ENCODE measurements at regions not wholly inside any gene's neighbourhood (a gene's known extent, or its start where the extent isn't known, plus 50 kb on each side); places are given as distances from the start of the nearest gene placed in this dataset.

DNA sequence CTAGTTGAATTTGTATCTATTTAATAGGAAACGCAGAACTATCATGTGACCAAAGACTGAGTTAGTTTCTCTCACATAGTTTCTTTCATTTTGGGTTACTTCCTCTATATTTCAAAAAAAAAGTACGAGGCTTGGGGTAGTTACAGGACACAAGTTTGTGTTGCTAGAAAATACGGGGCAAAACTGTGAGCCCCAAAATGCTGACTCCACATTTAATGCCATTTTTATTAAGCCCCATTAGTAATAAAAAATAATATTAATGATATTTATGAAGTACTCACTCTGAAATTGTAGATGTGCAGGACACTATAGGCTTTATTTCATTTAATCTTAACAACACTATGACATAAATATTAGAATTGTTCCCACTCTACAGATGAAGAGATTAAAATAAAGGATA, 268.6 kb downstream of the DTHD1 start:
- no TSS peak for BruUV-seq (replicated peaks)
- Histone ChIP-seq H4K20me1 (replicated peaks; ENCODE audit: control insufficient read depth, extremely low read depth, insufficient read depth, low read length) (no peaks in the 10 kb centered on the region), H3K27me3 (ENCODE audit: control insufficient read depth in 2 of 2, insufficient read depth in 2 of 2, low read length in 2 of 2) (no peaks in the 10 kb centered on the region), H3K27ac (ENCODE audit: insufficient read depth, low read depth, low read length) (no peak overlapping the region), H2AFZ (ENCODE audit: low read depth, low read length) (no peak overlapping the region), H3K4me1 (ENCODE audit: control insufficient read depth, extremely low read depth, insufficient read depth, low read length) (no peaks in the 10 kb centered on the region), H3K36me3 (ENCODE audit: control insufficient read depth in 2 of 2, extremely low read depth in 1 of 2, insufficient read depth in 2 of 2, low read length in 2 of 2) (no peaks in the 10 kb centered on the region), H3K79me2 (ENCODE audit: control insufficient read depth, insufficient read depth, low read length) (no peaks in the 10 kb centered on the region), H3K4me2 (ENCODE audit: insufficient read depth, low read length) (no peak overlapping the region), H3K9ac (replicated peaks; ENCODE audit: extremely low read depth, insufficient read depth, low read length) (no peak overlapping the region), H3K9me3 (replicated peaks; ENCODE audit: control insufficient read depth, insufficient read depth, low read length) (no peaks in the 10 kb centered on the region), H3K9me1 (replicated peaks; ENCODE audit: control insufficient read depth, extremely low read depth, insufficient read depth, low read length) (no peaks in the 10 kb centered on the region), H3K4me3 (replicated peaks in 1 of 3; ENCODE audit: insufficient read depth in 1 of 3, low read depth in 1 of 3, low read length in 3 of 3) (no peak overlapping the region)
- CTCF ChIA-PET, result no interaction called here
- POLR2A ChIA-PET, result no interaction called here
- intact Hi-C loops (cut with micrococcal nuclease) (no loop called here), dilution Hi-C loops (cut with MboI; ENCODE audit: extremely low pct_ligation_motif_present, low sequenced_read_pairs) (no loop called here)
- TF ChIP-seq EZH2 (IDR thresholded peaks at IDR 0.05; ENCODE audit: borderline replicate concordance, low read depth, low read length, severe bottlenecking), result no peak
- no peak for TF ChIP-seq MYC (IDR thresholded peaks at IDR 0.05; ENCODE audit: low read depth, low read length)
- TF ChIP-seq POLR2A (IDR thresholded peaks at IDR 0.05; ENCODE audit: low read depth, low read length), result no peak
- TF ChIP-seq, protein P1, sequence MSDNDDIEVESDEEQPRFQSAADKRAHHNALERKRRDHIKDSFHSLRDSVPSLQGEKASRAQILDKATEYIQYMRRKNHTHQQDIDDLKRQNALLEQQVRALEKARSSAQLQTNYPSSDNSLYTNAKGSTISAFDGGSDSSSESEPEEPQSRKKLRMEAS (IDR thresholded peaks at IDR 0.05; ENCODE audit: insufficient read depth, insufficient read length), result no peak
- TF ChIP-seq POLR2AphosphoS5 (IDR thresholded peaks at IDR 0.05; ENCODE audit: insufficient read depth, low read depth, low read length), result no peak
- no peak for TF ChIP-seq JUN (IDR thresholded peaks at IDR 0.05; ENCODE audit: borderline replicate concordance, insufficient read depth, insufficient read length, low read depth)
- TF ChIP-seq FOS (IDR thresholded peaks at IDR 0.05; ENCODE audit: borderline replicate concordance, insufficient read depth, low read length), result no peak
- no peak for TF ChIP-seq GATA2 (IDR thresholded peaks at IDR 0.05; ENCODE audit: insufficient read depth, insufficient read length, low read depth, low read length)
- TF ChIP-seq, protein P2, sequence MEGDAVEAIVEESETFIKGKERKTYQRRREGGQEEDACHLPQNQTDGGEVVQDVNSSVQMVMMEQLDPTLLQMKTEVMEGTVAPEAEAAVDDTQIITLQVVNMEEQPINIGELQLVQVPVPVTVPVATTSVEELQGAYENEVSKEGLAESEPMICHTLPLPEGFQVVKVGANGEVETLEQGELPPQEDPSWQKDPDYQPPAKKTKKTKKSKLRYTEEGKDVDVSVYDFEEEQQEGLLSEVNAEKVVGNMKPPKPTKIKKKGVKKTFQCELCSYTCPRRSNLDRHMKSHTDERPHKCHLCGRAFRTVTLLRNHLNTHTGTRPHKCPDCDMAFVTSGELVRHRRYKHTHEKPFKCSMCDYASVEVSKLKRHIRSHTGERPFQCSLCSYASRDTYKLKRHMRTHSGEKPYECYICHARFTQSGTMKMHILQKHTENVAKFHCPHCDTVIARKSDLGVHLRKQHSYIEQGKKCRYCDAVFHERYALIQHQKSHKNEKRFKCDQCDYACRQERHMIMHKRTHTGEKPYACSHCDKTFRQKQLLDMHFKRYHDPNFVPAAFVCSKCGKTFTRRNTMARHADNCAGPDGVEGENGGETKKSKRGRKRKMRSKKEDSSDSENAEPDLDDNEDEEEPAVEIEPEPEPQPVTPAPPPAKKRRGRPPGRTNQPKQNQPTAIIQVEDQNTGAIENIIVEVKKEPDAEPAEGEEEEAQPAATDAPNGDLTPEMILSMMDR (IDR thresholded peaks at IDR 0.05; ENCODE audit: extremely low read depth in 1 of 2, insufficient read depth in 1 of 2, low read depth in 1 of 2, low read length in 2 of 2), result no peak
- FAIRE-seq (no peak), DNase-seq (ENCODE audit: low read depth, low spot score) (no peak)
